HEK293 (cell line): ENCODE measurements at regions not wholly inside any gene's neighbourhood (a gene's known extent, or its start where the extent isn't known, plus 50 kb on each side); places are given as distances from the start of the nearest gene placed in this dataset.
A peak's percentile ranks its signal among the peaks of the same experiment; 100 is the strongest.
"Not testable (repeated sequence)": the region's sequence is repeated elsewhere in the genome, so short reads cannot be mapped to it uniquely, and the experiment has no call there.

Experiments used
- CTCF ChIA-PET: fragments of 350-600 bp; formaldehyde crosslinking; extraction: SDS; loops from one replicate; lab custom pipeline; 2021; ENCODE audit warnings: antibody characterized with exemption; lab: Yijun Ruan, JAX
- POLR2A ChIA-PET: fragments of 300-600 bp; formaldehyde crosslinking; extraction: SDS; loops from one replicate; lab custom pipeline; 2020; ENCODE audit warnings: antibody characterized with exemption, inconsistent platforms; lab: Yijun Ruan, JAX
- H3K27ac ChIP-seq: fragments of 200-500 bp; sonication (Bioruptor generic); 2 replicates; pipeline ENCODE4 v1.5.1; 2014; ENCODE audit warnings: low read depth, low read length, control low read depth, inconsistent platforms; ENCODE audit errors: extremely low read depth
- H3K36me3 ChIP-seq, 2 experiments: fragments of 200-500 bp in 1 of 2; sonication (Bioruptor generic) in 1 of 2; 1 replicate in 1 of 2; 2 replicates in 1 of 2; pipeline ENCODE4 v1.5.1; 2014 to 2017; ENCODE audit warnings: inconsistent platforms in 2 of 2, low read length in 2 of 2; ENCODE audit not compliant: control insufficient read depth in 2 of 2, insufficient read depth in 1 of 2
- H3K4me1 ChIP-seq: fragments of 200-500 bp; sonication (Bioruptor generic); 2 replicates; pipeline ENCODE4 v1.5.1; 2014; ENCODE audit warnings: mild to moderate bottlenecking, low read length, inconsistent platforms; ENCODE audit not compliant: control insufficient read depth, insufficient read depth
- H3K4me3 ChIP-seq: 2 replicates; pipeline ENCODE4 v1.5.1; 2011; ENCODE audit warnings: low read depth, mild to moderate bottlenecking, control low read depth, low read length, moderate library complexity
- H3K9me3 ChIP-seq: fragments of 200-500 bp; sonication (Bioruptor generic); 2 replicates; pipeline ENCODE4 v1.5.1; 2014; ENCODE audit warnings: low read depth, low read length, inconsistent platforms; ENCODE audit not compliant: control insufficient read depth, insufficient read depth
- HOXA7 ChIP-seq: sonication (generic); formaldehyde crosslinking; IDR thresholded peaks from 2 replicates; pipeline ENCODE4 v1.8.1; 2022; ENCODE audit warnings: missing genetic modification reagents, borderline replicate concordance
- PRDM1 ChIP-seq: fragments of 450-650 bp; formaldehyde crosslinking; IDR thresholded peaks from 2 replicates; pipeline ENCODE4; 2016; ENCODE audit warnings: missing biosample characterization, missing genetic modification characterization
- TRIM28 ChIP-seq: IDR thresholded peaks from 2 replicates; pipeline ENCODE4 v1.6.1; 2011; ENCODE audit warnings: low read length, control low read depth, borderline replicate concordance
- WT1 ChIP-seq: fragments of 450-650 bp; formaldehyde crosslinking; IDR thresholded peaks from 2 replicates; pipeline ENCODE4 v1.5.1; 2016; ENCODE audit warnings: missing biosample characterization, missing genetic modification characterization
- YY2 ChIP-seq: fragments of 450-650 bp; formaldehyde crosslinking; IDR thresholded peaks from 2 replicates; pipeline ENCODE4 v1.5.1; 2016; ENCODE audit warnings: missing biosample characterization, missing genetic modification characterization
- ZEB2 ChIP-seq: fragments of 450-650 bp; formaldehyde crosslinking; IDR thresholded peaks from 2 replicates; pipeline ENCODE4 v1.5.1; 2016; ENCODE audit warnings: missing biosample characterization, missing genetic modification characterization
- ZFP3 ChIP-seq: fragments of 450-650 bp; formaldehyde crosslinking; IDR thresholded peaks from 2 replicates; pipeline ENCODE4 v1.5.1; 2016; ENCODE audit warnings: low read depth, missing biosample characterization, missing genetic modification characterization
- ZNF114 ChIP-seq: fragments of 450-650 bp; formaldehyde crosslinking; IDR thresholded peaks from 2 replicates; pipeline ENCODE4 v1.5.0; 2017; ENCODE audit warnings: missing biosample characterization, missing genetic modification characterization
- ZNF121 ChIP-seq: fragments of 450-650 bp; formaldehyde crosslinking; IDR thresholded peaks from 2 replicates; pipeline ENCODE4 v1.5.1; 2016; ENCODE audit warnings: missing biosample characterization, missing genetic modification characterization
- ZNF140 ChIP-seq: fragments of 450-650 bp; formaldehyde crosslinking; IDR thresholded peaks from 2 replicates; pipeline ENCODE4 v1.5.1; 2016; ENCODE audit warnings: missing biosample characterization, missing genetic modification characterization
- ZNF2 ChIP-seq: fragments of 450-650 bp; formaldehyde crosslinking; IDR thresholded peaks from 2 replicates; pipeline ENCODE4 v1.5.1; 2016; ENCODE audit warnings: missing biosample characterization, missing genetic modification characterization
- ZNF335 ChIP-seq: fragments of 450-650 bp; formaldehyde crosslinking; conservative IDR thresholded peaks from 2 replicates; pipeline ENCODE4 v1.5.1; 2016; ENCODE audit warnings: missing biosample characterization, missing genetic modification characterization
- ZNF366 ChIP-seq: fragments of 450-650 bp; formaldehyde crosslinking; conservative IDR thresholded peaks from 2 replicates; pipeline ENCODE4 v1.5.1; 2016; ENCODE audit warnings: missing biosample characterization, missing genetic modification characterization
- ZNF529 ChIP-seq: fragments of 450-650 bp; formaldehyde crosslinking; IDR thresholded peaks from 2 replicates; pipeline ENCODE4 v1.5.1; 2017; ENCODE audit warnings: missing genetic modification characterization, missing biosample characterization; ENCODE audit not compliant: insufficient replicate concordance
- ZNF549 ChIP-seq: fragments of 450-650 bp; IDR thresholded peaks from 2 replicates; pipeline ENCODE4 v1.5.1; 2018; ENCODE audit warnings: missing biosample characterization, missing genetic modification characterization, mild to moderate bottlenecking, inconsistent platforms, moderate library complexity
- ZNF561 ChIP-seq: fragments of 450-650 bp; IDR thresholded peaks from 2 replicates; pipeline ENCODE4 v1.5.1; 2018; ENCODE audit warnings: missing biosample characterization, missing genetic modification characterization, borderline replicate concordance
- ZNF600 ChIP-seq: fragments of 450-650 bp; formaldehyde crosslinking; IDR thresholded peaks from 2 replicates; pipeline ENCODE4 v1.5.1; 2016; ENCODE audit warnings: missing biosample characterization, missing genetic modification characterization
- ZNF624 ChIP-seq: fragments of 450-650 bp; formaldehyde crosslinking; IDR thresholded peaks from 2 replicates; pipeline ENCODE4 v1.5.1; 2017; ENCODE audit warnings: missing biosample characterization, missing genetic modification characterization
- ZNF701 ChIP-seq: fragments of 450-650 bp; formaldehyde crosslinking; IDR thresholded peaks from 2 replicates; pipeline ENCODE4 v1.5.1; 2016; ENCODE audit warnings: missing biosample characterization, missing genetic modification characterization
- TF ChIP-seq, protein P1 (sequence below): fragments of 450-650 bp; formaldehyde crosslinking; IDR thresholded peaks from 2 replicates; pipeline ENCODE4 v1.5.1; 2016; ENCODE audit warnings: missing biosample characterization, missing genetic modification characterization
- TF ChIP-seq, protein P2 (sequence below): fragments of 450-650 bp; formaldehyde crosslinking; conservative IDR thresholded peaks from 2 replicates; pipeline ENCODE4 v1.5.1; 2016; ENCODE audit warnings: low read depth, missing biosample characterization, missing genetic modification characterization
- TF ChIP-seq, protein P3 (sequence below): fragments of 450-650 bp; formaldehyde crosslinking; IDR thresholded peaks from 2 replicates; pipeline ENCODE4 v1.5.1; 2016; ENCODE audit warnings: missing biosample characterization, missing genetic modification characterization
- TF ChIP-seq, protein P4 (sequence below): fragments of 450-650 bp; formaldehyde crosslinking; IDR thresholded peaks from 2 replicates; pipeline ENCODE4 v1.5.1; 2017; ENCODE audit warnings: missing biosample characterization, missing genetic modification characterization

DNA sequence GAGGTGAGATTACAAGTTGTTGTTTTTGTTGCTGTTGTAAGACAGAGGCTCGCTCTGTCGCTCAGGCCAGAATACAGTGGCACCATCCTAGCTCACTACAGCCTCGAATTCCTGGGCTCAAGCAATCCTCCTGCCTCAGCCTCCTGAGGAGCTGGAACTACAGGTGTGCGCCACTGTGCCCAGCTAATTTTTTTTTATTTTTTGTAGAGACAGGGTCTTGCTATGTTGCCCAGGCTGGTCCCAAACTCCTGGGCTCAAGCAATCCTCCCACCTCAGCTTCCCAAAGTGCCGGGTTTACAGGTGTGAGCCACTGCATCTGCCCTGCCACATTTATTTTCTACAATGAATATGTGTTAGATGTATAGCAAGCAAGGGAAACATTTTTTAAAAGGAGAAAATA, 76.9 kb upstream of the LSM14A start:
- not testable (repeated sequence) for H3K9me3 ChIP-seq, H3K4me1 ChIP-seq, H3K27ac ChIP-seq, H3K36me3 ChIP-seq, H3K4me3 ChIP-seq
- ChIA-PET CTCF (interaction anchor here (0.6 to 10.5 kb wide), 61 partner anchors 11 to 854 kb away, joined by 3 to 341 read pairs (median 8); partner anchors contain the start of gene KCTD15), POLR2A (interaction anchor here (0.7 kb wide), 1 partner anchor 53 kb away, joined by 3 read pairs; no protein-coding TSS in a partner anchor)
- TF ChIP-seq ZNF121 (tag by site-specific recombination): peak; percentile 90

DNA sequence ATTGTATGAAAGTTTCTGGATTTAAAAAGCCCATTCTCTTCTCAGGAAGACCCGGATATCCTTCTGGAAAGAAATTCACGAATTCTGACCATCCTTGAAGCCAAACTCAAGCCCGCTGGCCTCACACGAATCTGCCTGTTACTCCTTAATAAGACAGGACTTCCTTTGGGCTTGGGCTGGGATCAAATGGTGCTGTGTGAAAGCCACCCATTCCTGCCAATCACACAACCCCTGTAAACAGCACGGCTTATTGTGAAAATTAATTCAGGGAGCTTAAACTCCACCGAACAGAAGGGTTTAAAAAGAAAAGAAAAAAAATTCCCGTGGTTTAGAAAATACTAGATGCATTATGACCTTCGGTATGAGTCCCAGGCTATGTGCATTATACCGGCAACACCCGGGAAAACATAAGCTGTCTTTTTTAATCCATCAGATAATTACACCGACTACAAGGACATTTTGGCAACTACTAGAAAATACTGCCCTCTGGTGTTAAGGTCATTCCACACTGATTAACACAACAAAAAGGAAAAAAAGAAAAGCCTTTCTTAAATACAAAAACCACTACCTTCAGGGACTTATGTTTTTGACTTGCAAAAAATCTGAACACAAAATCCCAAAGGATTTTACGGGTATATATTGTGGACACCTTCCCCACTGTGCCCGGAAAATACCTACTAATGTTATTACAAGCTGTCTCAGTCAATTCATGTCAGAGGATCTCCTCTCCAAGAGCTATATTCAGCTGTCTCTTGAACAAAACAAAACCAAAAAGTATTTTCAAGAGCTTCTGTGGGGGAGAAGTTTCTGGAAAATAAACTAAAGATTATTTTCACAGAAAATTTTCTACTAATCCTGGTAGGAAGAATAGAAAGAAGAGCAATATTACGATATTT, 76.0 kb upstream of the LSM14A start:
- Histone ChIP-seq H3K9me3 (no peaks in the 10 kb centered on the region), H3K27ac (no peak overlapping the region), H3K36me3 (no peaks in the 10 kb centered on the region), H3K4me3 (no peak overlapping the region), H3K4me1 (peaks cover 9% of the 10 kb centered on the region)
- ChIA-PET POLR2A (interaction anchor here (1.0 to 1.3 kb wide), 3 partner anchors 54 to 318 kb away, joined by 5 to 16 read pairs (median 12); partner anchors contain the start of gene KCTD15), CTCF (interaction anchor here (0.5 to 10.5 kb wide), 141 partner anchors 11 to 1608 kb away, joined by 3 to 341 read pairs (median 5); partner anchors contain the start of gene KCTD15)
- TF ChIP-seq ZEB2: peak; percentile 61; the same call in 1 of the 2 replicates
- peak; percentile 27; the same call in 1 of the 2 replicates for TF ChIP-seq TRIM28
- TF ChIP-seq, protein P1, sequence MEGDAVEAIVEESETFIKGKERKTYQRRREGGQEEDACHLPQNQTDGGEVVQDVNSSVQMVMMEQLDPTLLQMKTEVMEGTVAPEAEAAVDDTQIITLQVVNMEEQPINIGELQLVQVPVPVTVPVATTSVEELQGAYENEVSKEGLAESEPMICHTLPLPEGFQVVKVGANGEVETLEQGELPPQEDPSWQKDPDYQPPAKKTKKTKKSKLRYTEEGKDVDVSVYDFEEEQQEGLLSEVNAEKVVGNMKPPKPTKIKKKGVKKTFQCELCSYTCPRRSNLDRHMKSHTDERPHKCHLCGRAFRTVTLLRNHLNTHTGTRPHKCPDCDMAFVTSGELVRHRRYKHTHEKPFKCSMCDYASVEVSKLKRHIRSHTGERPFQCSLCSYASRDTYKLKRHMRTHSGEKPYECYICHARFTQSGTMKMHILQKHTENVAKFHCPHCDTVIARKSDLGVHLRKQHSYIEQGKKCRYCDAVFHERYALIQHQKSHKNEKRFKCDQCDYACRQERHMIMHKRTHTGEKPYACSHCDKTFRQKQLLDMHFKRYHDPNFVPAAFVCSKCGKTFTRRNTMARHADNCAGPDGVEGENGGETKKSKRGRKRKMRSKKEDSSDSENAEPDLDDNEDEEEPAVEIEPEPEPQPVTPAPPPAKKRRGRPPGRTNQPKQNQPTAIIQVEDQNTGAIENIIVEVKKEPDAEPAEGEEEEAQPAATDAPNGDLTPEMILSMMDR: peak; percentile 84
- TF ChIP-seq ZNF335 (tag by site-specific recombination): peak; percentile 91
- TF ChIP-seq, protein P2, sequence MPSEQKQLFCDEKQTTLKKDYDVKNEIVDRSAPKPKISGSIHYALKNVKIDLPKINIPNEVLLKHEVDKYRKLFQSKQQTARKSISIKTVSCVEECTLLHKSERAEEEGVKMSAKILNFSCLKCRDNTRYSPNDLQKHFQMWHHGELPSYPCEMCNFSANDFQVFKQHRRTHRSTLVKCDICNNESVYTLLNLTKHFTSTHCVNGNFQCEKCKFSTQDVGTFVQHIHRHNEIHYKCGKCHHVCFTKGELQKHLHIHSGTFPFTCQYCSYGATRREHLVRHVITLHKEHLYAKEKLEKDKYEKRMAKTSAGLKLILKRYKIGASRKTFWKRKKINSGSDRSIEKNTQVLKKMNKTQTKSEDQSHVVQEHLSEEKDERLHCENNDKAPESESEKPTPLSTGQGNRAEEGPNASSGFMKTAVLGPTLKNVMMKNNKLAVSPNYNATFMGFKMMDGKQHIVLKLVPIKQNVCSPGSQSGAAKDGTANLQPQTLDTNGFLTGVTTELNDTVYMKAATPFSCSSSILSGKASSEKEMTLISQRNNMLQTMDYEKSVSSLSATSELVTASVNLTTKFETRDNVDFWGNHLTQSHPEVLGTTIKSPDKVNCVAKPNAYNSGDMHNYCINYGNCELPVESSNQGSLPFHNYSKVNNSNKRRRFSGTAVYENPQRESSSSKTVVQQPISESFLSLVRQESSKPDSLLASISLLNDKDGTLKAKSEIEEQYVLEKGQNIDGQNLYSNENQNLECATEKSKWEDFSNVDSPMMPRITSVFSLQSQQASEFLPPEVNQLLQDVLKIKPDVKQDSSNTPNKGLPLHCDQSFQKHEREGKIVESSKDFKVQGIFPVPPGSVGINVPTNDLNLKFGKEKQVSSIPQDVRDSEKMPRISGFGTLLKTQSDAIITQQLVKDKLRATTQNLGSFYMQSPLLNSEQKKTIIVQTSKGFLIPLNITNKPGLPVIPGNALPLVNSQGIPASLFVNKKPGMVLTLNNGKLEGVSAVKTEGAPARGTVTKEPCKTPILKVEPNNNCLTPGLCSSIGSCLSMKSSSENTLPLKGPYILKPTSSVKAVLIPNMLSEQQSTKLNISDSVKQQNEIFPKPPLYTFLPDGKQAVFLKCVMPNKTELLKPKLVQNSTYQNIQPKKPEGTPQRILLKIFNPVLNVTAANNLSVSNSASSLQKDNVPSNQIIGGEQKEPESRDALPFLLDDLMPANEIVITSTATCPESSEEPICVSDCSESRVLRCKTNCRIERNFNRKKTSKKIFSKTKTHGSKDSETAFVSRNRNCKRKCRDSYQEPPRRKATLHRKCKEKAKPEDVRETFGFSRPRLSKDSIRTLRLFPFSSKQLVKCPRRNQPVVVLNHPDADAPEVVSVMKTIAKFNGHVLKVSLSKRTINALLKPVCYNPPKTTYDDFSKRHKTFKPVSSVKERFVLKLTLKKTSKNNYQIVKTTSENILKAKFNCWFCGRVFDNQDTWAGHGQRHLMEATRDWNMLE: no peak
- TF ChIP-seq ZFP3: no peak
- TF ChIP-seq ZNF140 (tag by site-specific recombination): no peak
- no peak for TF ChIP-seq ZNF549
- TF ChIP-seq ZNF600 (tag by site-specific recombination): no peak
- peak; percentile 42; the same call in 1 of the 2 replicates for TF ChIP-seq ZNF561 (tag by site-specific recombination)
- TF ChIP-seq ZNF2: peak; percentile 66; the same call in 1 of the 2 replicates
- no peak for TF ChIP-seq HOXA7 (CRISPR knock-in tag)
- no peak for TF ChIP-seq YY2 (tag by site-specific recombination)
- TF ChIP-seq, protein P3, sequence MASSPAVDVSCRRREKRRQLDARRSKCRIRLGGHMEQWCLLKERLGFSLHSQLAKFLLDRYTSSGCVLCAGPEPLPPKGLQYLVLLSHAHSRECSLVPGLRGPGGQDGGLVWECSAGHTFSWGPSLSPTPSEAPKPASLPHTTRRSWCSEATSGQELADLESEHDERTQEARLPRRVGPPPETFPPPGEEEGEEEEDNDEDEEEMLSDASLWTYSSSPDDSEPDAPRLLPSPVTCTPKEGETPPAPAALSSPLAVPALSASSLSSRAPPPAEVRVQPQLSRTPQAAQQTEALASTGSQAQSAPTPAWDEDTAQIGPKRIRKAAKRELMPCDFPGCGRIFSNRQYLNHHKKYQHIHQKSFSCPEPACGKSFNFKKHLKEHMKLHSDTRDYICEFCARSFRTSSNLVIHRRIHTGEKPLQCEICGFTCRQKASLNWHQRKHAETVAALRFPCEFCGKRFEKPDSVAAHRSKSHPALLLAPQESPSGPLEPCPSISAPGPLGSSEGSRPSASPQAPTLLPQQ (tag by site-specific recombination): peak; percentile 36; the same call in 1 of the 2 replicates
- peak; percentile 45; the same call in 1 of the 2 replicates for TF ChIP-seq PRDM1 (tag by site-specific recombination)
- no peak for TF ChIP-seq ZNF114 (tag by site-specific recombination)
- TF ChIP-seq ZNF701: no peak
- no peak for TF ChIP-seq ZNF529 (tag by site-specific recombination)
- no peak for TF ChIP-seq ZNF624 (tag by site-specific recombination)
- no peak; the same call in 1 of the 2 replicates for TF ChIP-seq WT1 (tag by site-specific recombination)
- TF ChIP-seq, protein P4, sequence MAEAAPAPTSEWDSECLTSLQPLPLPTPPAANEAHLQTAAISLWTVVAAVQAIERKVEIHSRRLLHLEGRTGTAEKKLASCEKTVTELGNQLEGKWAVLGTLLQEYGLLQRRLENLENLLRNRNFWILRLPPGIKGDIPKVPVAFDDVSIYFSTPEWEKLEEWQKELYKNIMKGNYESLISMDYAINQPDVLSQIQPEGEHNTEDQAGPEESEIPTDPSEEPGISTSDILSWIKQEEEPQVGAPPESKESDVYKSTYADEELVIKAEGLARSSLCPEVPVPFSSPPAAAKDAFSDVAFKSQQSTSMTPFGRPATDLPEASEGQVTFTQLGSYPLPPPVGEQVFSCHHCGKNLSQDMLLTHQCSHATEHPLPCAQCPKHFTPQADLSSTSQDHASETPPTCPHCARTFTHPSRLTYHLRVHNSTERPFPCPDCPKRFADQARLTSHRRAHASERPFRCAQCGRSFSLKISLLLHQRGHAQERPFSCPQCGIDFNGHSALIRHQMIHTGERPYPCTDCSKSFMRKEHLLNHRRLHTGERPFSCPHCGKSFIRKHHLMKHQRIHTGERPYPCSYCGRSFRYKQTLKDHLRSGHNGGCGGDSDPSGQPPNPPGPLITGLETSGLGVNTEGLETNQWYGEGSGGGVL (tag by site-specific recombination): no peak
- TF ChIP-seq ZNF366 (tag by site-specific recombination): peak; percentile 47; the same call in 1 of the 2 replicates
